ENCODE measurements at regions not wholly inside any gene's neighbourhood (a gene's known extent, or its start where the extent isn't known, plus 50 kb on each side); places are given as distances from the start of the nearest gene placed in this dataset.

DNA sequence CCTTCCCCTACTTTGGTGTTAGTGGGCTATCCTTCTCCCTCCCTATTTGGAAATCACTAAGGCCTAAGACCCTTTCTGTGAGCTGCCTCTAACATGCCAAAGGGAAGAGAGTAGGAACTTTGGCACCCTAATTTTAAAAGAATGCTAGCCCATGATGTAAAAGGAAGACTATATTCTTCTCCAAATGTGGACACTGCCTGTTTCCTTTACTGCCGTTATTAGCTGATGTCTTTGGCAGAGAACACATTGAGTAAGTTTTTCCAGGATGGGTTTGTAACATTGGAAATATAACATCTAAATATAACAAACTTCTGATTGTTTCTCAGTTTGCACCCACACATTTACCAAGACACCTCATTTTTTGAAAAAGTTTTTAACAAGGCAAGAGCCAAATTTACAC lies 56.9 kb upstream of the TNKS2 start (continued):
- TF ChIP-seq, protein P1, sequence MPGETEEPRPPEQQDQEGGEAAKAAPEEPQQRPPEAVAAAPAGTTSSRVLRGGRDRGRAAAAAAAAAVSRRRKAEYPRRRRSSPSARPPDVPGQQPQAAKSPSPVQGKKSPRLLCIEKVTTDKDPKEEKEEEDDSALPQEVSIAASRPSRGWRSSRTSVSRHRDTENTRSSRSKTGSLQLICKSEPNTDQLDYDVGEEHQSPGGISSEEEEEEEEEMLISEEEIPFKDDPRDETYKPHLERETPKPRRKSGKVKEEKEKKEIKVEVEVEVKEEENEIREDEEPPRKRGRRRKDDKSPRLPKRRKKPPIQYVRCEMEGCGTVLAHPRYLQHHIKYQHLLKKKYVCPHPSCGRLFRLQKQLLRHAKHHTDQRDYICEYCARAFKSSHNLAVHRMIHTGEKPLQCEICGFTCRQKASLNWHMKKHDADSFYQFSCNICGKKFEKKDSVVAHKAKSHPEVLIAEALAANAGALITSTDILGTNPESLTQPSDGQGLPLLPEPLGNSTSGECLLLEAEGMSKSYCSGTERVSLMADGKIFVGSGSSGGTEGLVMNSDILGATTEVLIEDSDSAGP (CRISPR knock-in tag; IDR thresholded peaks at IDR 0.05): no peak
- TF ChIP-seq CTBP1 (IDR thresholded peaks at IDR 0.05; ENCODE audit: borderline replicate concordance) (no peak), MIER1 (IDR thresholded peaks at IDR 0.05; ENCODE audit: low read depth) (no peak), HES1 (IDR thresholded peaks at IDR 0.05; ENCODE audit: low read depth) (no peak)

- in situ Hi-C loops (cut with MboI): no loop called here
Observed at GRCh38 chr10:91740353-91740924, 57.8 kb upstream of the TNKS2 start.

More at GRCh38 chr10:91740353-91740924, 57.8 kb upstream of the TNKS2 start:
- Histone ChIP-seq H3K4me2 (ENCODE audit: insufficient read depth, low read length) (no peak overlapping the region), H3K27me3 (ENCODE audit: control insufficient read depth in 2 of 2, insufficient read depth in 2 of 2, low read length in 2 of 2) (peaks cover 0 to 11% of the 10 kb centered on the region in 2 experiments; a peak in 2 of 5 replicates), H4K20me1 (replicated peaks; ENCODE audit: control insufficient read depth, insufficient read depth, low read length) (no peaks in the 10 kb centered on the region), H2AFZ (ENCODE audit: low read depth, low read length) (no peak overlapping the region), H3K36me3 (ENCODE audit: control insufficient read depth, insufficient read depth, low read length) (no peaks in the 10 kb centered on the region), H3K4me3 (no peak overlapping the region), H3K4me1 (replicated peaks in 1 of 2; ENCODE audit: control insufficient read depth in 2 of 2, insufficient read depth in 2 of 2, low read length in 2 of 2) (no peaks in the 10 kb centered on the region; a peak in 1 of 5 replicates), H3K27ac (ENCODE audit: extremely low read depth, low read depth, low read length) (no peak overlapping the region), H3K9me1 (ENCODE audit: control insufficient read depth, insufficient read depth, low read length) (no peaks in the 10 kb centered on the region), H3K79me2 (ENCODE audit: control insufficient read depth, insufficient read depth, low read length) (no peaks in the 10 kb centered on the region), H3K9ac (ENCODE audit: insufficient read depth in 1 of 2, low read depth in 2 of 2, low read length in 2 of 2) (no peak overlapping the region), H3K9me3 (replicated peaks; ENCODE audit: control insufficient read depth, insufficient read depth, low read depth, low read length) (no peaks in the 10 kb centered on the region)
- CTCF ChIA-PET (ENCODE audit: low intra/inter-chr PET ratio): no interaction called here
- DNase-seq (ENCODE audit: extremely low read depth in 1 of 4, low spot score in 3 of 4): no peak
- 8% methylated on average over 6 of the region's 6 CpGs for WGBS (ENCODE audit: insufficient coverage, low coverage, missing lambda C conversion rate)
- no peak for ATAC-seq
- TF ChIP-seq LARP7 (IDR thresholded peaks at IDR 0.05): no peak
- TF ChIP-seq STAT6 (CRISPR knock-in tag; IDR thresholded peaks at IDR 0.05): no peak
- TF ChIP-seq HDAC8 (tag; IDR thresholded peaks at IDR 0.05): no peak
- no peak for TF ChIP-seq POLR3G (IDR thresholded peaks at IDR 0.05; ENCODE audit: extremely low read depth, insufficient read length, insufficient replicate concordance)
- TF ChIP-seq, protein P2, sequence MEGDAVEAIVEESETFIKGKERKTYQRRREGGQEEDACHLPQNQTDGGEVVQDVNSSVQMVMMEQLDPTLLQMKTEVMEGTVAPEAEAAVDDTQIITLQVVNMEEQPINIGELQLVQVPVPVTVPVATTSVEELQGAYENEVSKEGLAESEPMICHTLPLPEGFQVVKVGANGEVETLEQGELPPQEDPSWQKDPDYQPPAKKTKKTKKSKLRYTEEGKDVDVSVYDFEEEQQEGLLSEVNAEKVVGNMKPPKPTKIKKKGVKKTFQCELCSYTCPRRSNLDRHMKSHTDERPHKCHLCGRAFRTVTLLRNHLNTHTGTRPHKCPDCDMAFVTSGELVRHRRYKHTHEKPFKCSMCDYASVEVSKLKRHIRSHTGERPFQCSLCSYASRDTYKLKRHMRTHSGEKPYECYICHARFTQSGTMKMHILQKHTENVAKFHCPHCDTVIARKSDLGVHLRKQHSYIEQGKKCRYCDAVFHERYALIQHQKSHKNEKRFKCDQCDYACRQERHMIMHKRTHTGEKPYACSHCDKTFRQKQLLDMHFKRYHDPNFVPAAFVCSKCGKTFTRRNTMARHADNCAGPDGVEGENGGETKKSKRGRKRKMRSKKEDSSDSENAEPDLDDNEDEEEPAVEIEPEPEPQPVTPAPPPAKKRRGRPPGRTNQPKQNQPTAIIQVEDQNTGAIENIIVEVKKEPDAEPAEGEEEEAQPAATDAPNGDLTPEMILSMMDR (IDR thresholded peaks at IDR 0.05 in 2 of 3, conservative IDR thresholded peaks at IDR 0.05 in 1 of 3; ENCODE audit: insufficient read depth in 2 of 3, low read depth in 1 of 3, low read length in 3 of 3): no peak
- TF ChIP-seq SAFB (IDR thresholded peaks at IDR 0.05; ENCODE audit: borderline replicate concordance, low read depth, low read length): no peak
- TF ChIP-seq ZEB2 (IDR thresholded peaks at IDR 0.05): no peak
- no peak for TF ChIP-seq ZNF384 (IDR thresholded peaks at IDR 0.05; ENCODE audit: low read depth, low read length)
- TF ChIP-seq, protein P3, sequence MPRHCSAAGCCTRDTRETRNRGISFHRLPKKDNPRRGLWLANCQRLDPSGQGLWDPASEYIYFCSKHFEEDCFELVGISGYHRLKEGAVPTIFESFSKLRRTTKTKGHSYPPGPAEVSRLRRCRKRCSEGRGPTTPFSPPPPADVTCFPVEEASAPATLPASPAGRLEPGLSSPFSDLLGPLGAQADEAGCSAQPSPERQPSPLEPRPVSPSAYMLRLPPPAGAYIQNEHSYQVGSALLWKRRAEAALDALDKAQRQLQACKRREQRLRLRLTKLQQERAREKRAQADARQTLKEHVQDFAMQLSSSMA (CRISPR knock-in tag; IDR thresholded peaks at IDR 0.05): no peak
- FAIRE-seq: no peak
- BruUV-seq (replicated peaks): no TSS peak
- POLR2A ChIA-PET: no interaction called here
- intact Hi-C loops (cut with micrococcal nuclease): no loop called here
